Sigmoid colon (tissue), 6 donors: ENCODE measurements at regions not wholly inside any gene's neighbourhood (a gene's known extent, or its start where the extent isn't known, plus 50 kb on each side); places are given as distances from the start of the nearest gene placed in this dataset.

Source experiments
- DNase-seq: peaks from one replicate; pipeline ENCODE4 v3.0.0-alpha.2; 2019
- H3K27ac ChIP-seq, 4 donors: fragments of 200-600 bp; sonication (generic); one replicate each; pipeline ENCODE4 v1.5.1; 2016 to 2019; ENCODE audit warnings: mild to moderate bottlenecking in 1 of 4
- H3K27me3 ChIP-seq, 3 donors: fragments of 200-600 bp; sonication (generic); one replicate each; pipeline ENCODE4 v1.5.1; 2019; ENCODE audit warnings: mild to moderate bottlenecking in 1 of 3
- H3K36me3 ChIP-seq, 4 donors: fragments of 200-600 bp; sonication (generic); one replicate each; pipeline ENCODE4 v1.5.1; 2016 to 2019
- H3K4me1 ChIP-seq, 4 donors: fragments of 200-600 bp; sonication (generic); one replicate each; pipeline ENCODE4 v1.5.1; 2017 to 2019
- H3K4me3 ChIP-seq, 4 donors: fragments of 200-600 bp; sonication (generic); one replicate each; pipeline ENCODE4 v1.5.1; 2017 to 2019; ENCODE audit warnings: mild to moderate bottlenecking in 2 of 4, moderate library complexity in 1 of 4
- H3K9me3 ChIP-seq, 4 donors: fragments of 200-600 bp in 3 of 4; sonication (generic) in 3 of 4; one replicate each; pipeline versions ENCODE4 v1.5.1 to v1.6.1; 2013 to 2019
- CTCF ChIP-seq, 4 experiments: fragments of 450-650 bp in 3 of 4; fragments of 200-600 bp in 1 of 4; IDR thresholded peaks; one replicate each; pipeline ENCODE4 v1.5.1; 2016 to 2019; ENCODE audit warnings: antibody characterized with exemption in 4 of 4, mild to moderate bottlenecking in 3 of 4, moderate library complexity in 2 of 4
- EP300 ChIP-seq, 4 donors: sonication (generic); formaldehyde crosslinking; IDR thresholded peaks; one replicate each; pipeline ENCODE4 v1.6.1; 2017; ENCODE audit warnings: antibody characterized with exemption in 4 of 4
- POLR2A ChIP-seq, 2 donors: fragments of 450-650 bp; IDR thresholded peaks; one replicate each; pipeline ENCODE4 v1.6.1; 2016; ENCODE audit warnings: antibody characterized with exemption in 2 of 2, mild to moderate bottlenecking in 2 of 2, moderate library complexity in 2 of 2
- POLR2AphosphoS5 ChIP-seq, 4 donors: sonication (generic); formaldehyde crosslinking; IDR thresholded peaks; one replicate each; pipeline ENCODE4 v1.6.1; 2017; ENCODE audit warnings: antibody characterized with exemption in 4 of 4
- WGBS, 2 donors: extraction: QIAGEN DNeasy Blood & Tissue Kit; methylation state at CpG; one replicate each; pipeline ENCODE4 v1.1.7; 2013; 5-methylcytosine and 5-hydroxymethylcytosine counted together
- intact Hi-C: fragments of 100-400 bp; cut with DNase I; formaldehyde crosslinking; loops from one replicate; pipeline ENCODE4 v1.15.1; 2023
- donor health status: healthy with polysubstance abuse.
- donor health status: healthy.

- intact Hi-C loops = no loop called here
- no peaks in the 10 kb centered on the region for H3K4me1 ChIP-seq
These were observed 388.4 kb downstream of the TFEC start for GRCh38 chr7:115642194-115642593.

GRCh38 chr7:115638853-115639252, 391.7 kb downstream of the TFEC start:
- H3K9me3 ChIP-seq = peaks cover 0 to 2% (median 0%) of the 10 kb centered on the region in 4 donors
- WGBS, 2 donors = 88 to 93% methylated on average over 4 of the region's 4 CpGs
- no peak for TF ChIP-seq EP300 (IDR thresholded peaks at IDR 0.05)
- TF ChIP-seq CTCF (IDR thresholded peaks at IDR 0.05) = no peak
- no peak for TF ChIP-seq POLR2AphosphoS5 (IDR thresholded peaks at IDR 0.05)
- no peak for TF ChIP-seq POLR2A (IDR thresholded peaks at IDR 0.05)

More at GRCh38 chr7:115642194-115642593, 388.4 kb downstream of the TFEC start:
- no peak for DNase-seq
- H3K36me3 ChIP-seq = no peaks in the 10 kb centered on the region
- H3K27me3 ChIP-seq = no peaks in the 10 kb centered on the region
- no peak overlapping the region for H3K27ac ChIP-seq
- TF ChIP-seq CTCF (IDR thresholded peaks at IDR 0.05) (no peak), POLR2AphosphoS5 (IDR thresholded peaks at IDR 0.05) (no peak), POLR2A (IDR thresholded peaks at IDR 0.05) (no peak)
- H3K9me3 ChIP-seq = peaks cover 0 to 5% (median 0%) of the 10 kb centered on the region in 4 donors
- no peak overlapping the region for H3K4me3 ChIP-seq

GRCh38 chr7:115637128-115637527, 393.4 kb downstream of the TFEC start:
- WGBS, 2 donors = 47 to 64% methylated on average over 2 of the region's 2 CpGs
- intact Hi-C loops = no loop called here
- TF ChIP-seq CTCF (IDR thresholded peaks at IDR 0.05) = no peak
- TF ChIP-seq POLR2AphosphoS5 (IDR thresholded peaks at IDR 0.05) = no peak
- no peak for TF ChIP-seq EP300 (IDR thresholded peaks at IDR 0.05)
- no peak for TF ChIP-seq POLR2A (IDR thresholded peaks at IDR 0.05)
- no peaks in the 10 kb centered on the region for H3K27me3 ChIP-seq
- H3K4me3 ChIP-seq = no peak overlapping the region
- H3K36me3 ChIP-seq = no peaks in the 10 kb centered on the region
- no peaks in the 10 kb centered on the region for H3K9me3 ChIP-seq
- no peak for DNase-seq
- no peaks in the 10 kb centered on the region for H3K4me1 ChIP-seq
- H3K27ac ChIP-seq = no peak overlapping the region

More at GRCh38 chr7:115638853-115639252, 391.7 kb downstream of the TFEC start:
- no peak overlapping the region for H3K4me3 ChIP-seq
- no peaks in the 10 kb centered on the region for H3K27me3 ChIP-seq
- H3K36me3 ChIP-seq = no peaks in the 10 kb centered on the region
- H3K4me1 ChIP-seq = no peaks in the 10 kb centered on the region
- no peak overlapping the region for H3K27ac ChIP-seq
- no peak for DNase-seq
- intact Hi-C loops = no loop called here

- DNase-seq = no peak
- no peaks in the 10 kb centered on the region for H3K9me3 ChIP-seq
- TF ChIP-seq CTCF (IDR thresholded peaks at IDR 0.05) (no peak), EP300 (IDR thresholded peaks at IDR 0.05) (no peak), POLR2AphosphoS5 (IDR thresholded peaks at IDR 0.05) (no peak), POLR2A (IDR thresholded peaks at IDR 0.05) (no peak)
- WGBS, 2 donors = 72 to 81% methylated on average over 6 of the region's 6 CpGs
- no peak overlapping the region for H3K4me3 ChIP-seq
- H3K36me3 ChIP-seq = no peaks in the 10 kb centered on the region
- no peaks in the 10 kb centered on the region for H3K4me1 ChIP-seq
- H3K27me3 ChIP-seq = no peaks in the 10 kb centered on the region
- no peak overlapping the region for H3K27ac ChIP-seq
- intact Hi-C loops = no loop called here
These were observed 394.7 kb downstream of the TFEC start for GRCh38 chr7:115635876-115636275.

GRCh38 chr7:115635376-115635775, 395.2 kb downstream of the TFEC start:
- Histone ChIP-seq H3K36me3 (no peaks in the 10 kb centered on the region), H3K27me3 (no peaks in the 10 kb centered on the region), H3K4me1 (no peaks in the 10 kb centered on the region), H3K9me3 (no peaks in the 10 kb centered on the region), H3K4me3 (no peak overlapping the region), H3K27ac (no peak overlapping the region)
- WGBS, 2 donors = 15 to 45% methylated on average over 1 of the region's 1 CpG
- TF ChIP-seq CTCF (IDR thresholded peaks at IDR 0.05) = no peak
- TF ChIP-seq EP300 (IDR thresholded peaks at IDR 0.05) = no peak
- TF ChIP-seq POLR2AphosphoS5 (IDR thresholded peaks at IDR 0.05) = no peak
- no peak for TF ChIP-seq POLR2A (IDR thresholded peaks at IDR 0.05)
- intact Hi-C loops = no loop called here
- no peak for DNase-seq
